ENCODE measurements at regions not wholly inside any gene's neighbourhood (a gene's known extent, or its start where the extent isn't known, plus 50 kb on each side); places are given as distances from the start of the nearest gene placed in this dataset.
"Not testable (repeated sequence)": the region's sequence is repeated elsewhere in the genome, so short reads cannot be mapped to it uniquely, and the experiment has no call there.

DNA sequence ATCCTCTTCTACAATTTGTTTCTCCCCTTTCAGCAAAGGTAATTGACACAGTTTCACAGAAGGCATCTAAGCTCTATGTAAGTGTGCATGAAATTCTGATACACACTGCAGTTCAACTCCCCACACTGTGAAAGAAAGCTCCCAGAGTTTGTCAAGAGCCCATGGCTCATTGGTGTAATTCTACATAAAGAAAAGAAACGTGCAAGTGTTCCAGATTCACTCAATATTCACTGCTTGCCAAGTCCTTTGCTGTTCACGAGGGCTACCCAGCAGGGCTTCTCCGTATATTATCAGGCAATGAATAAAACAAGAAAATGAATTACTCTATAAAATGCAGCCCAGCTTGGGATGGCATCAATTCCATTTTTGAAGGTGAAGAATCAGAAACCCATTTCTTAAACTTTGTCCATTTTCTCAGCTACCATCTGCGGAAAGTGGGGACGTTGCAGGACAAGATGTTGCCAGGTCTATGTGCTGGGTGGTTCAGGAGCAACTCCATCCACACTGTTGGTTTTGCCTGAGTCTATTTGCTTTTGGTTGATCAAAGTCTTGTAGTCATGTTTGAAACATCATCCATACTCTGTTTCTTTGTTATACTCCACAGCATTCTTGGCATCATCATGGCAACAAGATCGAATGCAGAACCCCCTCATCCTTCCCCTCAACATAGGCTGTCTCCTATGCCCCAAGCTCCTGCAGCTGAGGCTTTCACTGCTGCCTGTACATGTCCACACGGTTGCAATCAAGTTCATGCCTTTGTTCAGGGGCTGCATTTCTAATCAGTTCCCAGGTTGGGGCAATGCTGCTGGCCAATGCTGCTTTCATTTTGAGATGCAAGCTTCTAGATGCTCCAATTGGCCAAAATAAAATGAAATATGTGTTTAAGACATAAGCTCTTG is 301.8 kb downstream of the MED10 start:
- H3K27ac ChIP-seq (ENCODE audit: poor library complexity, severe bottlenecking): no peak overlapping the region
- peaks cover 22% of the 10 kb centered on the region for H3K27me3 ChIP-seq (ENCODE audit: insufficient read depth, poor library complexity, severe bottlenecking)
- TF ChIP-seq, protein P1, sequence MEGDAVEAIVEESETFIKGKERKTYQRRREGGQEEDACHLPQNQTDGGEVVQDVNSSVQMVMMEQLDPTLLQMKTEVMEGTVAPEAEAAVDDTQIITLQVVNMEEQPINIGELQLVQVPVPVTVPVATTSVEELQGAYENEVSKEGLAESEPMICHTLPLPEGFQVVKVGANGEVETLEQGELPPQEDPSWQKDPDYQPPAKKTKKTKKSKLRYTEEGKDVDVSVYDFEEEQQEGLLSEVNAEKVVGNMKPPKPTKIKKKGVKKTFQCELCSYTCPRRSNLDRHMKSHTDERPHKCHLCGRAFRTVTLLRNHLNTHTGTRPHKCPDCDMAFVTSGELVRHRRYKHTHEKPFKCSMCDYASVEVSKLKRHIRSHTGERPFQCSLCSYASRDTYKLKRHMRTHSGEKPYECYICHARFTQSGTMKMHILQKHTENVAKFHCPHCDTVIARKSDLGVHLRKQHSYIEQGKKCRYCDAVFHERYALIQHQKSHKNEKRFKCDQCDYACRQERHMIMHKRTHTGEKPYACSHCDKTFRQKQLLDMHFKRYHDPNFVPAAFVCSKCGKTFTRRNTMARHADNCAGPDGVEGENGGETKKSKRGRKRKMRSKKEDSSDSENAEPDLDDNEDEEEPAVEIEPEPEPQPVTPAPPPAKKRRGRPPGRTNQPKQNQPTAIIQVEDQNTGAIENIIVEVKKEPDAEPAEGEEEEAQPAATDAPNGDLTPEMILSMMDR (IDR thresholded peaks at IDR 0.05; ENCODE audit: poor library complexity, severe bottlenecking): no peak

DNA sequence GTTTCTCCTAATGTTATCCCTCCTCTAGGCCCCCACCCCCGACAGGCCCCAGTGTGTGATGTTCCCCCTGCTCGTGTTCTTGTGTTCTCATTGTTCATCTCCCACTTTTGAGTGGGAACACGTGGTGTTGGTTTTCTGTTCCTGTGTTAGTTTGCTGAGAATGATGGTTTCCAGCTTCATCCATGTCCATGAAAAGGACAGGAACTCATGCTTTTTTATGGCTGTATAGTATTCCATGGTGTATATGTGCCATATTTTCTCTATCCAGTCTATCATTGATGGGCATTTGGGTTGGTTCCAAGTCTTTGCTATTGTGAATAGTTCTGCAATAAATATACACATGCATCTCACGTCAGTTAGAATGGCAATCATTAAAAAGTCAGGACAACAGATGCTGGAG is 305.9 kb downstream of the MED10 start:
- H3K9me3 ChIP-seq (ENCODE audit: severe bottlenecking); H3K36me3 ChIP-seq (ENCODE audit: low read depth); H3K4me3 ChIP-seq (ENCODE audit: severe bottlenecking); H3K4me1 ChIP-seq (ENCODE audit: insufficient read depth, poor library complexity, severe bottlenecking); DNase-seq (ENCODE audit: low spot score); H3K27ac ChIP-seq (ENCODE audit: poor library complexity, severe bottlenecking); ATAC-seq (ENCODE audit: low read depth): not testable (repeated sequence)
- H3K27me3 ChIP-seq (ENCODE audit: insufficient read depth, poor library complexity, severe bottlenecking): peaks cover 29% of the 10 kb centered on the region

More for the DNA sequence above, 301.8 kb downstream of the MED10 start:
- Histone ChIP-seq H3K4me3 (ENCODE audit: severe bottlenecking) (no peak overlapping the region), H3K9me3 (ENCODE audit: severe bottlenecking) (no peaks in the 10 kb centered on the region), H3K36me3 (ENCODE audit: low read depth) (no peaks in the 10 kb centered on the region), H3K4me1 (ENCODE audit: insufficient read depth, poor library complexity, severe bottlenecking) (no peaks in the 10 kb centered on the region)
- DNase-seq (ENCODE audit: low spot score) (no peak), ATAC-seq (ENCODE audit: low read depth) (no peak)

DNA sequence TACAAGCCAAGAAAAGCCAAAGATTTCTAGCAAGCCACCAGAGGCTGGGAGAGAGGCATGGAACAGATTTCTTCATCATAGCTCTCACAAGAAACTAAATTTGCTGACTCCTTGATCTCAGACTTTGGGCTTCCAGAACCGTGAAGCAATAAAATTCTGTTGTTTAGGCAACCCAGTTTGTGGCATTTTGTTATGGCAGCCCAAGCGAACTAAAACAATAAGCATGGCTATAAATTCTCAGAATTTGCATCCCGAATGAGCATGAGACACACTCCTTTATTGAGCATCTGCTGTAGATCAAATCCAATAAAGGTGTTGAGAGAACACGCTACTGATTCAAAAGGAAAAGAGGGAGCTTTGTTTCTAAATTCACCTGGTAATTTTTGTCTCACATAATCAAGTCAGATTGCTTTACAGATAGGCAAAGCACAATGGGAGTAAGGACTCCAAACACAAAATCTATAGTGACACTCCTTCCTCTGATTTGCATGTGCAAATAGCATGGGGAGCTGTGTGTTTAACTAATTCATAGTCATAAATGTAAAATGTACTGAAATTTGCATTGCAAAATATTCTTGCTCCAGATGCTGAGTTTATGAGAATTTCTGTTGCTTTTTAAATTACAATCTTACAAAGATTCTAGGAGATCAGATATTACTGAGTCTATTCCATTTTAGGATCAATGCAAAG is 308.7 kb downstream of the MED10 start:
- Histone ChIP-seq H3K4me3 (ENCODE audit: severe bottlenecking) (no peak overlapping the region), H3K4me1 (ENCODE audit: insufficient read depth, poor library complexity, severe bottlenecking) (no peaks in the 10 kb centered on the region), H3K9me3 (ENCODE audit: severe bottlenecking) (no peaks in the 10 kb centered on the region), H3K36me3 (ENCODE audit: low read depth) (no peaks in the 10 kb centered on the region; the same call in 1 of the 2 replicates), H3K27ac (ENCODE audit: poor library complexity, severe bottlenecking) (no peak overlapping the region), H3K27me3 (ENCODE audit: insufficient read depth, poor library complexity, severe bottlenecking) (peaks cover 21% of the 10 kb centered on the region)
- DNase-seq (ENCODE audit: low spot score): no peak
- TF ChIP-seq, protein P1 (IDR thresholded peaks at IDR 0.05; ENCODE audit: poor library complexity, severe bottlenecking): no peak
- ATAC-seq (ENCODE audit: low read depth): no peak

DNA sequence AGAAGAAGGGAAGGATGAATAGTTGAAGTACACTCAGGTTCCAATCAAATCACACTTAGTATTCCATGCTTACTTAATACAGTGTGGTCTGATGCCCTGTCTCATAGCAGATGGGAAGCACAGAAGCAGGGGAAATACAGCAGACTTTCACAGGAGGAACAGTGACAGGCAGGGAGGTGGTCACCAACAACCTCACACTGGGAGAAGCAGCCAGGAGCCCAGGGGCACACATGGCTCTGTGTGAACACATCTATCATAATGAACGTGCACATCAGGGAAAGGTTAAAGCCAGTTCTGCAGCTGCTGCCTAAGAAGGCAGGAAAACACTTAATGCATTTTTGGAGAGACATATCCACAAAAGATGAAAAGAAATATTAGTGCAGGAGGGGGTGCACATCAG is 312.3 kb downstream of the MED10 start:
- no peak for ATAC-seq (ENCODE audit: low read depth)
- no peaks in the 10 kb centered on the region for H3K9me3 ChIP-seq (ENCODE audit: severe bottlenecking)
- TF ChIP-seq, protein P1 (IDR thresholded peaks at IDR 0.05; ENCODE audit: poor library complexity, severe bottlenecking): no peak

DNA sequence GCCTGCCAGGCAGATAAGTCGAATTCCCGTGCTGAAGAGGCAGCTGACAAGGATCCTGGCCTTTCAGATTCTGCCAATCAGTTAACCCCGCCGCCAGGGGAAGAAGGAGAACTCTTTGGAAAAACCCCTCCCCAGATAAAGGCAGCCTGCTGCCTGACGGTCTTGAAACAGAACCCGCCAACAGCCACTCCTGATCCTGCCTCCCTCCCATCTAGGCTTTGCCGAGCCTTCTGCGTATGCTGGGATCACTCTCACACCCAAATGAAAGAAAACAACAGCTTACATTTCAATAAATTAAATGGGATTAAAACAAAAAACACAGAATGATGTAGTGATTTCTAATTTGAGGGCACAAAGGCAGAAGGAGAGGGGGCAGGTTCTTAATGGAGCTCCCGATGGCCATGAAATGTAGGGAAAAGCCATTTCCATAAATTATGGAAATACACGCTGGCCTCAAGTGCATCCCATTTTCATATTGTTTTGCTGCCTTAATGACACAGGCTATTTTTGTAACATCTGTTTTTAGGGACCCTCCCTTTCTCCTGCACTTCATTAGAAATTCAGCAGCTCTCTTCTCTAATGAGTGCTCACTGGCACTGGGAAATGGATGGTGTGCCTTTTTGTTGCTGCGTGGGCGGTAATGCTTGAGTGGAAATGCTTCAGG is 319.1 kb downstream of the MED10 start:
- H3K4me1 ChIP-seq (ENCODE audit: insufficient read depth, poor library complexity, severe bottlenecking): no peaks in the 10 kb centered on the region
- ATAC-seq (ENCODE audit: low read depth) (no peak), DNase-seq (ENCODE audit: low spot score) (no peak)
- TF ChIP-seq, protein P1 (IDR thresholded peaks at IDR 0.05; ENCODE audit: poor library complexity, severe bottlenecking): no peak
- H3K4me3 ChIP-seq (ENCODE audit: severe bottlenecking): no peak overlapping the region
- H3K27me3 ChIP-seq (ENCODE audit: insufficient read depth, poor library complexity, severe bottlenecking): peaks cover 5% of the 10 kb centered on the region
- no peaks in the 10 kb centered on the region for H3K36me3 ChIP-seq (ENCODE audit: low read depth)
- no peaks in the 10 kb centered on the region for H3K9me3 ChIP-seq (ENCODE audit: severe bottlenecking)
- H3K27ac ChIP-seq (ENCODE audit: poor library complexity, severe bottlenecking): no peak overlapping the region

More for the DNA sequence above, 312.3 kb downstream of the MED10 start:
- Histone ChIP-seq H3K36me3 (ENCODE audit: low read depth) (no peaks in the 10 kb centered on the region; the same call in 1 of the 2 replicates), H3K4me3 (ENCODE audit: severe bottlenecking) (no peak overlapping the region), H3K27me3 (ENCODE audit: insufficient read depth, poor library complexity, severe bottlenecking) (peaks cover 26% of the 10 kb centered on the region), H3K4me1 (ENCODE audit: insufficient read depth, poor library complexity, severe bottlenecking) (no peaks in the 10 kb centered on the region), H3K27ac (ENCODE audit: poor library complexity, severe bottlenecking) (no peak overlapping the region)
- DNase-seq (ENCODE audit: low spot score): no peak
